ENCODE measurements at regions not wholly inside any gene's neighbourhood (a gene's known extent, or its start where the extent isn't known, plus 50 kb on each side); places are given as distances from the start of the nearest gene placed in this dataset.

- TF ChIP-seq, protein P1, sequence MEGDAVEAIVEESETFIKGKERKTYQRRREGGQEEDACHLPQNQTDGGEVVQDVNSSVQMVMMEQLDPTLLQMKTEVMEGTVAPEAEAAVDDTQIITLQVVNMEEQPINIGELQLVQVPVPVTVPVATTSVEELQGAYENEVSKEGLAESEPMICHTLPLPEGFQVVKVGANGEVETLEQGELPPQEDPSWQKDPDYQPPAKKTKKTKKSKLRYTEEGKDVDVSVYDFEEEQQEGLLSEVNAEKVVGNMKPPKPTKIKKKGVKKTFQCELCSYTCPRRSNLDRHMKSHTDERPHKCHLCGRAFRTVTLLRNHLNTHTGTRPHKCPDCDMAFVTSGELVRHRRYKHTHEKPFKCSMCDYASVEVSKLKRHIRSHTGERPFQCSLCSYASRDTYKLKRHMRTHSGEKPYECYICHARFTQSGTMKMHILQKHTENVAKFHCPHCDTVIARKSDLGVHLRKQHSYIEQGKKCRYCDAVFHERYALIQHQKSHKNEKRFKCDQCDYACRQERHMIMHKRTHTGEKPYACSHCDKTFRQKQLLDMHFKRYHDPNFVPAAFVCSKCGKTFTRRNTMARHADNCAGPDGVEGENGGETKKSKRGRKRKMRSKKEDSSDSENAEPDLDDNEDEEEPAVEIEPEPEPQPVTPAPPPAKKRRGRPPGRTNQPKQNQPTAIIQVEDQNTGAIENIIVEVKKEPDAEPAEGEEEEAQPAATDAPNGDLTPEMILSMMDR (IDR thresholded peaks at IDR 0.05), result no peak
- TF ChIP-seq EZH2 (IDR thresholded peaks at IDR 0.05), result no peak
Observed at GRCh38 chr6:139988685-139989084, 614.2 kb upstream of the CITED2 start.
